ENCODE measurements at regions not wholly inside any gene's neighbourhood (a gene's known extent, or its start where the extent isn't known, plus 50 kb on each side); places are given as distances from the start of the nearest gene placed in this dataset.
"Not testable (repeated sequence)": the region's sequence is repeated elsewhere in the genome, so short reads cannot be mapped to it uniquely, and the experiment has no call there.

DNA sequence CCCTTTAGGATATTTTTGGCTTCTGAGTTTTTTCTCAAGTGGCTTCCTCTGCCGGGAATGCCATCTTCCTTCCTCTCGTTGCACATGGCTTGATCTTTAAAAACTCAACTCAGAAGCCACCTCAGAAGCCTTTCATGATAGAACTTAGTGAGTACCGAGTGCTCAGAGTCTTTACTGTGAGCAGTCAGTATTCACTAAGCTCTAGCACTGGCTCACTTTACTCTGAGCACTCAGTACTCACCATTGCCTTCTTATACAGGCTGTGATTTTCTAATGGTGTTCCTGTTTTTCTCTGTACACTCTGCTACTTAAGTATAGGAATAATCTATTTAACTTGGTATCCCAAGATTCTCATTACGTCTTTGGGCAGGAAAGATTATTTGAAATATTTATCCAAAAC lies 116.2 kb downstream of the PFDN4 start:
- DNase-seq (ENCODE audit: low read depth in 2 of 2): no peak

DNA sequence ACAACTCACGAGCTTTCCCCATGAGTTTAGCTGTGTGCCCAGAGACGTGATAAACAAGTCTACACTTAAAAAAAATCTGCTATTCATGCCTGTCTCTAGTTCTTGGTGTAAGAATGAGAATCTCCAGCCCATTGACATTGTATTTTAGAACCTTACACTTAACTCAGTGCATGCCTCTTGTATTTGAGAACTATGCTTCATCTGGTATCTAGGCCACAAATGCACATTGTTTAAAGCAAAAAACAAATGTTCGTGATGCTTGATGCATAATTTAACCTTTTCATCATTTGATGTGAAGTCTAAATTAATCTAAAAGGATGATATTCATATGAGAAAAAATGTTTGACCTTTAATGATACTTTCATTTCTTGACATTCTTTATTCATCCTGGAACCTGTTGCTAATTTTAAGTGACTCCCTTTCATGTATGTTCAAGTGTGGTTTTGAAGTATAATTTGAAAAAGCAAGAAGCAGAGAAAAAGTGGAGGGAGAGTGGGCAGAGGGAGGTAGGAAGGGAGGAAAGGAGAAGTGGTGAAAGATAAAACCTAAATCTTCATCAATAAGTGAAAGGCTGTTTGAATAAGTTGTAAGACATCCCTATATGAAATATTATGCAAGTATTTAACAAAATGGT lies 116.9 kb downstream of the PFDN4 start:
- no peak for DNase-seq (ENCODE audit: low read depth in 2 of 2)

- no peak for DNase-seq (ENCODE audit: low read depth in 2 of 2)
These were observed 127.4 kb downstream of the PFDN4 start for GRCh38 chr20:54335299-54335698.

GRCh38 chr20:54337144-54337543 lies 129.3 kb downstream of the PFDN4 start:
- no peak for DNase-seq (ENCODE audit: low read depth in 2 of 2)

- no peak for DNase-seq (ENCODE audit: low read depth in 2 of 2)
These were observed 131.2 kb downstream of the PFDN4 start for GRCh38 chr20:54339093-54339492.

DNA sequence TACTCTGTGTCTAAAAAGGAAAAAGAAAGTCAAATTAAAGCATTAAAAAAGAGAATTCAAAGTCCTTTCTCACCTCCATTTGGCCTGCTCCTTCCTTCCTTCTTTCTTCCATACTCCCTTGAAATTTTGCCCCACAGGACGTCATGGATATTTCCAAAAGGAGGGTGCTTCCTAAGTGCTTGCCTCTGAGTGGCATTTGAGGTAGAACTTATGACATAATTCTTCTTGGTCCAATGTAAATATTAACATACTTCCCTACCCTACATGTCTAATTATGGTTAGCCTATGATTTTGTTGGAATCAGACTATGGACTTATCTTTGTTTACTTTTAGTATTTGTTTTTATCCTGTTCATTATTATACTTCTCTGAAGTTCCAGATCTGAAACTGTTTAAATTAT lies 132.3 kb downstream of the PFDN4 start:
- DNase-seq (ENCODE audit: low read depth in 2 of 2): no peak

GRCh38 chr20:54340667-54341081 lies 132.8 kb downstream of the PFDN4 start:
- peak; percentile 64 to 66 for DNase-seq (ENCODE audit: low read depth in 2 of 2)

DNA sequence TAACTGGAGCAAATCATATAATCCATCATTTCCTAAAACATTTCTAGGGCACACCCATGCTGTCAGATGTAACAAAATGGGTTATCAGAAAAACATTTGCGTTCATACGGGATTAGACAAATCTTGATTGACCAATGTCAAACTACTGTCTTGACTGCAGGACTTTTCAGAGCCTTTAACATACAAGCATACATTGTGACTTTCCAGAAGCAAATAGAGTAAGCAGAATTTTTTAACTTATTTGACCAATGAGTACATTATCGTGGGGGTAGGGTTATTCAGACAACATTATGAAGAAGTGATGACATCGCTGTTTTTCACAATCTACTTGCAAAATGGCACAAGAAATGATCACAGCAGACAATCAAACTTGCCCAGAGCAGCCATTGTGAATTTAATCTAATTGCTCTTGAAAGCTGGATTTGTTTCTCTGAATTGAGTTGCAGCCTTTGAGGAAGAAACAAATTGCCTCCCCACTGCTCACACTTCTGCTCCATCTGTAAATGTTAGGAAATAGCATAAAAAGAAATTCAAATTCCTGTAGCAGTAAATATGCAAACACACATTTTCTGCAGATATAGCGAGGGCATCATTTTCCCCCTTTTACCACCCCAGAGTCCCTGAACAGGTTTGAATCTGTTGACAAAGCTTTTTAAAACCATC lies 133.0 kb upstream of the DOK5 start:
- DNase-seq (ENCODE audit: low read depth in 2 of 2): no peak

DNA sequence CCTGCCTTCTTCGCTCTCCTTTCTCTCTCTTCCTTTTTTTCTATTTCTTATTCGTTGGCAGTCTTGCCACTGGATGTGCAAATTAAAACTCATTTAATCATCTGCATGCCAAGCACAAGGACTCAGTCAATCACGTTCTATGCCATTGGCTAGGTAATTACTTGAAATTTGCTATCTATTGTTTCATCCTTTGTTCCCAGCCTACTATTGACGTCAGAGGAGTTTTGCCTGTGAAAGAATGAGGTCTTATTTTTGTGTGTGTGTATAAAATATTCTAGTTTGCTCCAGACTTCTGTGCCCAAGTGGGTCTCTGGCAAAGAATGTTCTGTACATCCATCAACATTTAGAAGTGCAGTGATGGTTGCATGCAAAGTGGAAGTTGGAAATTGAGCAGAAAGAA lies 132.3 kb upstream of the DOK5 start:
- no peak for DNase-seq (ENCODE audit: low read depth in 2 of 2)

GRCh38 chr20:54343634-54344033 lies 131.8 kb upstream of the DOK5 start:
- no peak for DNase-seq (ENCODE audit: low read depth in 2 of 2)

GRCh38 chr20:54344832-54345231 lies 130.6 kb upstream of the DOK5 start:
- no peak for DNase-seq (ENCODE audit: low read depth in 2 of 2)

DNA sequence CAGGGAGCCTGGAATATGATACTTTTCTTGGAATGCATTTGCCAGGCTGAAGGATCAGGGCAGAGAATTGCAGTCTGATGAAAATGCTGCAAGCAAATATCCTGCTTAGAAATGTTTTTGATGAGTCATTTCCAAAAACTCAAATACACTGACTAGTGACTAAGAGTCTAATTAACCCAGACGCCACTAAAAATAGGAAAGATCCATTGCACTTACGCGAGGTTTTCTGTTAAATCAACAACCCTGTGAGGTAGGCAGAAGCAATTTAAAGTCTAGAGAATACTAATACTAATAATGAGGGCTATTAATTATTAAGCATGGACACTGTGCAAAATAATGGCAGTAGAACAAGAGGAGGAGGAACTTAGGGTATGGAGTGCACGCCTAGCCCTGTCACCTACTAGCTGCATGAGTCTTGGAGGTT lies 130.1 kb upstream of the DOK5 start:
- DNase-seq (ENCODE audit: low read depth in 2 of 2): peak; percentile 81 to 82

DNA sequence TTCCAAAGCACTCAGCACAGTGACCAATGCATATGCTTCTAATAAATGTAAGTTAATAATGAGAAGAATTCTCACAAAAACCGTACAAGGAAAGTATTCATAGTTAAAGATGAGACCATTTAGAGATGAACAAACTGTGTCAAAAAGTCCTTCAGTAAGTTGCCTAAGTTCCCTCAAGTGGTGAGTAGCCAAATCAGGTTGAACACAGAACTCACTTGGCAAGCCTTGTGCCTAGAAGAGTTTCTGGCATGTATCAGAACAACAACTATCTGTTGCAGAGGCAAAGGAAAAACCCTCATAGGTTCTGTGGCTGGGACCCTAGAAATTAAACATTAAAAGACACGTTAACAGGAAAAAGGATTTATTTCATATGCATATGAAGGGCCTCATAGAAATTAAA lies 129.6 kb upstream of the DOK5 start:
- no peak for DNase-seq (ENCODE audit: low read depth in 2 of 2)

DNA sequence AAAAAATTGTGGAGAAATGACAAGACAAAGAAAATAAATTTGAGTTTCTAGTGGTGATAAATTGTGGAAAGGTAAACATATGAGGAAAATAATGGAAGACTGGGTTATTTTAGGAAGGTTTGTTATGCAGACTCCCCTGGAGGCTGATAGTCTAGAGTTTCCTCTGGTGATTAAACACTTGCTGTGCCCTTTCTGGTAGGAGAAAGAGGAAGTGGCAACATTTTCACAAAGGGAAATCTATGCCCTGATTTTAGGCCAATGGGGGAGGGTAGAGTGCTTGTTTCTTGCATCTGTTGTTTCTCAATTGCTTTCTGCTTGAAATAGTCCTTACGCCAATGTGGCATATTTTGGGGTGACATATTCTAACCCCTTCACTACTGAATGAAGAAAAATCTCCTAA lies 129.1 kb upstream of the DOK5 start:
- no peak for DNase-seq (ENCODE audit: low read depth in 2 of 2)

GRCh38 chr20:54347166-54347833 lies 128.1 kb upstream of the DOK5 start:
- DNase-seq (ENCODE audit: low read depth in 2 of 2): no peak

DNA sequence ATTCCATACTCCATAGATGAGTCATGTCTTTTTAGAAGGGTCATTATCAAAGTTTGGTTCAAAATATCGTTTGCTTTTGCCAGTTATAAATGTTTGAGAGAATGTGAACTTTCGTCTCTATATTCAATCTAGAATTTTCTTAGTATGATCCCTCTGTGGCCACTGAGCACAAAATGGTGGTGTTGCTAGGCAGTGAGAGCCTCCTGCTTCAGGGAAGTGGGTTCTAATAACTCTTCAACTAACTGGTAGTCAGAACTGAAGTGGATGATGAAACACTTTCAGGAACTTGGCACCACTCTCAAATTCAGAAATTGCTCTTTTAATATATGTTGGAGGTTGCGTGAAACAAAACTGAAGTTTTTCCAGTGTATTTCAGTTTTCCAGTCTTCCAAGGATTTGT lies 125.0 kb upstream of the DOK5 start:
- DNase-seq (ENCODE audit: low read depth in 2 of 2): no peak

DNA sequence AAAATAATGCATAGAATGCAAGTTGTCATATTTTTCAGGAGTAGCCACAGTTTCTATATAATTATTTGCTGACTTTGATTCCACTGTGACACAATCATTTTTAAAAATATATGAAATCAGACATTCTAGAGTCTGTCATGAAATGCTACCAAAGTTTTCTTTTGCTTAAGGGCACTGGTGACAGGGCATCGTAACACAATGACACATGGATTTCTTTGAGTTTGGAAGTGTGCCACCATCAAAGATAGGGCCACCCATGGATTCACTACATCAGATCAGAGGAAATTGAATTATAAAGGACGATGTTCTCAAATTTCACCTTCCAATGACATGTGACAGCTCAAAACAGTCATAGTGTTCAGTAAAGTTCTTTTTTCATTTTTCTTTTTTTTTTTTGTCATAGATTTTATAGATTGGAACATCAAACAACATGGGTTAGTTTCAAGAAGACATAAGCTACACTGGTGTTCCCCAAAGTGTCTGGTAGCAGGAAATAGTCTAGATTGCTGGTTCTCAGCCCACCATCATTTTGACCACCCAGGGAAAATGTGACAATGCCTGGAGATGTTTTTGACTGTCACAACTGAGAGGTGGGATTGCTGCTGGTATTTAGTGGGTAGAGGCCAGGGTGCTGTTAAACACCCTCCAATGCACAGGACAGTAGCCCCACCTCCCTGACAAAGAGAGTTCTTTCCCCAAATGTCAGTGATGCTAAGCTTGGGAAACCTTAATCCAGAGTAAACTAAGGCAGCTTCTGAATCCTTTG lies 123.8 kb upstream of the DOK5 start:
- DNase-seq (ENCODE audit: low read depth in 2 of 2): no peak

DNA sequence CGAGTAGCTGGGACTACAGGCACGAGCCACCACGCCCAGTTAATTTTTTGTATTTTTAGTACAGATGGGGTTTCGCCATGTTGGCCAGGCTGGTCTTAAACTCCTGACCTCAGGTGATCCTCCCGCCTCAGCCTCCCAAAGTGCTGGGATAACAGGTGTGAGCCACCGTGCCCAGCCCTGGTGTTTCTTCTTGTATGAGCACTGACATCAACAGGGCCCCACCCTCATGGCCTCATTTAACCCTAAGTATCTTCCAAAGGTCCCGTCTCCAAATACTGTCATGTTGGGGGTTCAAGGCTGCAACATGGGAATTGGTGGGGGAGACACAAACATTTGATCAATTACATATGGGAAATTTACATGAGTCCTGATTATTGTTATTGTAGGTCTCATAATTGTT lies 122.9 kb upstream of the DOK5 start:
- DNase-seq (ENCODE audit: low read depth in 2 of 2): not testable (repeated sequence)

- DNase-seq (ENCODE audit: low read depth in 2 of 2): no peak
These were observed 122.1 kb upstream of the DOK5 start for GRCh38 chr20:54353292-54353691.

GRCh38 chr20:54355631-54356280 lies 119.6 kb upstream of the DOK5 start:
- DNase-seq (ENCODE audit: low read depth in 2 of 2): no peak

DNA sequence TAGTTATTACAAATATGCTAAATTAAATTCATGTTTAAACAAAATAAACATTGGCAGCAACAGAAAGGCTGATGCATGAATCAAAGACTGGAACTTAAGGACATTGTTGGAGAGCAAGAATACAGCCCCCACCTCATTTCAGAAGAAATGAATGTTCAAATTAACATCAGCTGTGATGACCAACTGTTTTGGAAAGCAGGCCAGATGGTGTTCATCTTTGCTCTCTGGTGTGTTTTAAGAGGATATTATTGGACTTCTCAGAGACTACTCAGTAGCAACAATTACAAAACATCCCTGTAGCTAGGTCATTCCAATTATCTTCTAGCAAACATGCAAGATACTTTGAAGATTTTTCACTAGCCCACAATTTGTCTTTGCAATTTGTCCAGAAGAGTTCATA lies 118.6 kb upstream of the DOK5 start:
- DNase-seq (ENCODE audit: low read depth in 2 of 2): no peak

DNA sequence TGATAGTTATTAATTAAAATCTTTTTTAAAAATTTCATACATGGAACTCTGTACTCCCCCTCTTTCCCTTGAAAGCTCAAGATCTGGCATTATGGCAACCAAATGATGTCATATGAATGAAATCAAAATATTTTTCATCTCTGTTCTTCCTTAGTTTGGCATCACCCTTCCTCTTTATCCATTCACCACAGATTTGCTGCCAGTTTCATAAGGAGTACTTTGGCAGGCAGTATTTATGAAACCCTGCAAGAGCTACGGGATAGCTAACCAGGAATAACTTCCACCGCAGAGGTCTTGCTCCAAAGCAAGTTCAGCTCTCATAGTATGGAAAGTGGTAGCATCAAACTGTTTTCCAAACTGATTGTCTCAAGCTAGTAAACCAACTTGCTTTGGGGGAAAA lies 113.9 kb upstream of the DOK5 start:
- DNase-seq (ENCODE audit: low read depth in 2 of 2): no peak

Measured in fibroblast of skin of left biceps (primary cell).